Gastroesophageal sphincter (tissue), 3 donors: ENCODE measurements at regions not wholly inside any gene's neighbourhood (a gene's known extent, or its start where the extent isn't known, plus 50 kb on each side); places are given as distances from the start of the nearest gene placed in this dataset.

Experiments used
- CTCF ChIP-seq, 4 experiments: fragments of 200-600 bp in 2 of 4; fragments of 450-650 bp in 2 of 4; sonication (generic) in 1 of 4; IDR thresholded peaks; one replicate each; pipeline ENCODE4 v1.5.1; 2017 to 2019; ENCODE audit warnings: antibody characterized with exemption in 4 of 4, mild to moderate bottlenecking in 2 of 4, moderate library complexity in 2 of 4
- EP300 ChIP-seq: sonication (generic); formaldehyde crosslinking; IDR thresholded peaks from one replicate; pipeline ENCODE4 v1.6.1; 2017; ENCODE audit warnings: antibody characterized with exemption, mild to moderate bottlenecking

GRCh38 chr5:123880875-123881274 is 368.9 kb downstream of the CSNK1G3 start:
- no peak for TF ChIP-seq CTCF (IDR thresholded peaks at IDR 0.05)
- TF ChIP-seq EP300: no peak
